Skin epidermis (tissue), 12 donors: ENCODE measurements at regions not wholly inside any gene's neighbourhood (a gene's known extent, or its start where the extent isn't known, plus 50 kb on each side); places are given as distances from the start of the nearest gene placed in this dataset.
A peak's percentile ranks its signal among the peaks of the same experiment; 100 is the strongest.

Experiments used
- H3K27ac ChIP-seq, 21 experiments: fragments of 200-600 bp; sonication (generic) in 11 of 21; one replicate each; pipeline ENCODE4 v1.5.0; 2020; ENCODE audit warnings: mild to moderate bottlenecking in 3 of 21, inconsistent platforms in 2 of 21, moderate library complexity in 2 of 21
- H3K4me3 ChIP-seq, 7 experiments: fragments of 200-600 bp; sonication (generic) in 2 of 7; one replicate each; pipeline ENCODE4 v1.5.0; 2020; ENCODE audit warnings: inconsistent platforms in 2 of 7, mild to moderate bottlenecking in 2 of 7, moderate library complexity in 1 of 7

DNA sequence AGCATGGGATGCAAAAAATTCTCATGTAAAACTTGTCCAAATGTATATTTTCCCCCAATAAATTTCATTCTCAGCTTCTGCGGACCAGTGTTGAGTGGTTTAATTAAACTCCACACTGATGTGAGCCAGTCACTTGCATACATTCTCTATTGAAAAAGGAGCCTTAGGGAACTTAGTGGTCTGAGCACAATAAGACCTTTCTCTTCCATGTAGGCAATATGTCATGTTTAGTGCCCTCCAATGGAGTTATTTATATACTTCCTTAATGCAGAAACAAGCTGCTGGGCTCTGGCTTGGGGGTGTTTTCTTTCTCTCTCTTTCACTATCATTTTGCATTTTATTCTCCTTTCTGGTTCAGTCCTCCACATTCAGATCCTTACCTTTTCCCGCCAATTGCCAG lies 196.9 kb downstream of the ANAPC10 start:
- Histone ChIP-seq H3K27ac (no peak overlapping the region), H3K4me3 (no peak overlapping the region)

DNA sequence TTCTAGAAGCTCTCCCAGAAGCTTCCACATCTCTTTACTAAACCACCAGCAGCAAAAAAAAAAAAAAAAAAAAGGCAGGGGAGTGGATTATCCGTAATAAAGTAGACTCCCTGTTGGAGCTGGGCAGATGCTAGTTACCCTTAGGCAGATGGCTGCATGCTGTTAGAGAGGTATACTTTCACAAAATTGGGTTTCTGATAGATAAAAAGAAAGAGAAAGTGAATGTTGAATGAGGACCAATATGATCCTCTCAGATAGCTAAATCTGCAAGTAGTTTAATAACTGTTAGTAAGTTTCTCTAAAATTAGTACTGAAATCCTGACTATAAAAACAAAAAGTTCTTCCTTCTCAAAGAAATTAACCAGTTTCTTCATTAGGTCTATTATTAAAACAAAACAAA lies 195.4 kb downstream of the ANAPC10 start:
- Histone ChIP-seq H3K27ac (no peak overlapping the region), H3K4me3 (no peak overlapping the region)

DNA sequence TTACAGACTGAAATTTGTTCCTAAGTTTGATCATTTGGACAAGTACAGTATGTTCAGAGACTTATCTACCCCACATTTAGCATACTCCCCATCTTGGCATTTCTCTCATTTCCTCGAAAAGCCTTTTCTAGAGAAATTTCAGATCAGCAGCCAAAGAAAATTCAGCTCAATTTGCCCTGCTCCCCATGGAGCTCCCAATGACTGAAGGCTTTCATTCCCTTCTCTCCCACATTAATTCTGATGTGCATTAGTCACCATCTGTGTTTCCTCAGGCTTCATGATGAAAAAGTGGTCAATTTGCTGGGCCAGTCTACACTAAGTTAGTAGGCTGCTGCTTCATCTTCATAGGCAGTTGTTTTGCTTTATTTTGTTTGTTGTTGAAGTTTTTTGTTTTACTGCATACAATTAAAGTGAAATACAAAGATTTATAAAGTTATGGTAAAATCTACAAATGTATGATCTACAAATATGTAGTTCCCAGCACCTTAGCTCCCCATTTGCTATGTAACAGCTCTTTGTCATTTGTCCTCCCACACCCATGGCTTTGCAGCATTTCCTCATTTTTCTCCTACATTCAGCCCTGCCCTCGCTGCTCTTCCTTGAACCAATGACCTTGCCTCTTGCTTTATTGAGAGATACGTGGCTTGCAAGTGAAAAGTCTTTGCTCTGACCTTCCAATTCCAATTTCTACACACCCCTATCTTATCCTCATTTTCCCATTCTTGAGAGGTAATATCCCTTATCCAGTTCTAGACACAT lies 193.9 kb downstream of the ANAPC10 start:
- no peak overlapping the region for H3K4me3 ChIP-seq
- no peak overlapping the region for H3K27ac ChIP-seq

DNA sequence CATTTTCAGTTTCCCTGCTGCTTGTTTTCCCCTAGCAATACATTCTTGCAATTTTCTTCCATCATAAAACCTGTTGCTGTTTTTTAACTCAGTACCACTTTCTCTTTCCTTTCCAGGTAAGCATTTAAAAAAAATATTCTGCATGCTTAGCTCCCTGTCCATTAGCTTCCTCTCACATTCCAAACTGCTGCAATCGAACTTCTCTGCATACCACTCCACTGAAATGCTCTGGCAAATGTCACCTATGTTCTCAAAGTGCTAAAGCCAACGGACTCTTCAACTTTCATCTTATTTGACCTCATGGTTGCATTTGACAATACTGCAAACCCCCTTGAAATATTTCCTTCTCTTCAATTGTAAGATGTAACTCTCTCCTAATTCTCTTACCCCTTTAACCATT lies 192.7 kb downstream of the ANAPC10 start:
- H3K4me3 ChIP-seq = no peak overlapping the region
- no peak overlapping the region for H3K27ac ChIP-seq

DNA sequence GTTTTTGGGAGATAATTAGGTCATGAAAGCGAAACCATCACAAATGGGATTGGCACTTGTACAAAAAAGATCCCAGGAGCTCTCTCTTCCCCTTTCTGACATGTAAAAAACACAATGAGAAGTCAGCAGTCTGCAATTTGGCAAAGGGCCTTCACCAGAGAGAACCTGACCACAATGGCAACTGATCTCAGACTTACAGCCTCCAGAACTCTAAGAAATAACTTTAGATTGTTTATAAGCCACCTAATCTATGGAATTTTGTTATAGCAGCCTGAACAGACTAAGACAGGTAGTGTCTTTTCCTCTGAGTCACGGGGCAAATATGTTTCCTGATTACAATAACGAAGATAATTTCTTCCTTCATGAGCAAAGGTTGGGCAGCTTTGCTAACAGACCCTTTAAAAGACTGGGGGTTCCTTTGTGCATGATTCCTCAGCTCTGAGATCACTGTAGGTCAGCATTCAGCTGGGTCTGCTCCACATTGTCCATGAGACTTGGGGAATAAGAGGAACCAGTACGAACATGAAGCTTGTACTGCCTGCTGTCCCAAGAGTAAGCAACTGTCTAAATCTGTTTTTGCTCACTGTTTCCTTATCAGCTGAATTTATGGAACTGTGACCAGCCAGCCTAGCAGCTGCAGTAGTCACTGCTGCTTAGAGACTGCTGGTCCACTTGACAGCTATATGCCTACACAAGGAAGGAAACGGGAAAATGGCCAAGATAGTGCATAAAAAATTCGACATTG lies 191.6 kb downstream of the ANAPC10 start:
- Histone ChIP-seq H3K27ac (peak overlapping the region in 1 of 21 experiments; percentile 44), H3K4me3 (no peak overlapping the region)

DNA sequence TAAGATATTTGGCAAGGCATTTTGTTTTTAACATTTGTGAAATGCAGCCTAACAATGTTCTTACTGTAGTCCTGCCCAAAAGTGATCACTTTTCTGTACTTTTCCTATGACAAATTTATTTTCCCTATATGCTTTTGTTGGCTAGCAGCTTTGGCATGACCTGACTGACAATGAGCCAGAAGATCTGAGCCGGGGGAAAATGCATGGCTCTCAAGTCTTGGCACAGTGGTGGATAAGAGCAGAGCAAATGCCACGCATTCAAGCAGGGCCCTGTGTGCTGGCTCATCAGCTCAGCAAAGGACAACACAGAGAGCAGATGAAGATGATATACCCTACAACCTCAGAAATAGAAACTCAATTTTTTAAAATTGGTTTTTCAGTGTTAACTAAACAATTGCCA lies 187.3 kb downstream of the ANAPC10 start:
- H3K27ac ChIP-seq = no peak overlapping the region
- H3K4me3 ChIP-seq = no peak overlapping the region
